Keratinocyte (primary cell): ENCODE measurements at regions not wholly inside any gene's neighbourhood (a gene's known extent, or its start where the extent isn't known, plus 50 kb on each side); places are given as distances from the start of the nearest gene placed in this dataset.

Experiments used
- EZH2 ChIP-seq: IDR thresholded peaks from one replicate; pipeline ENCODE4 v1.6.1; 2012; ENCODE audit warnings: inconsistent platforms, mild to moderate bottlenecking, low read length, moderate library complexity
- TF ChIP-seq, protein P1 (sequence below), 3 experiments: IDR thresholded peaks in 1 of 3; conservative IDR thresholded peaks in 1 of 3; optimal IDR thresholded peaks in 1 of 3; 2 replicates in 2 of 3; 3 replicates in 1 of 3; pipeline versions ENCODE3 to v1.5.1; 2011; ENCODE audit warnings: low read length in 3 of 3, mild to moderate bottlenecking in 3 of 3, moderate library complexity in 2 of 3, control low read depth in 1 of 3, inconsistent platforms in 1 of 3; ENCODE audit not compliant: insufficient read depth in 2 of 3; ENCODE audit errors: extremely low read depth in 1 of 3

DNA sequence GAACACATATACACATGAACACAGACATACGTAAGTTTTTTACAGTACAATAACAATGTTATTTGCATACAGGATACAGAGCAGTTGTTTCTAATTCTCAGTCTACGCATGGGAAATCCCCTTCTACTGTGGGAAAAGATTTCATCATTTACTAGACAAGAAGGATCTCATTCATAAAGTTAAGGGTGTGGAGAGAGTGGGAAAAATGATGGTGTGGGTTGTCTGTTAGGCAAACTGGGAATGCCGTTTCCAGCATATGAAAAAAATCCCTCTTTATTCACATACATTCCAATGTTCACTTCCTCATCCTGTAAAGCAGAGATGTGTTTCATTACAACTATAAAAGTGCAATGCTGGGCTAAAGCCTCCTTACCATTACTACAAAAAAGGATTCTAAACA, 120.9 kb downstream of the SINHCAF start:
- TF ChIP-seq, protein P1, sequence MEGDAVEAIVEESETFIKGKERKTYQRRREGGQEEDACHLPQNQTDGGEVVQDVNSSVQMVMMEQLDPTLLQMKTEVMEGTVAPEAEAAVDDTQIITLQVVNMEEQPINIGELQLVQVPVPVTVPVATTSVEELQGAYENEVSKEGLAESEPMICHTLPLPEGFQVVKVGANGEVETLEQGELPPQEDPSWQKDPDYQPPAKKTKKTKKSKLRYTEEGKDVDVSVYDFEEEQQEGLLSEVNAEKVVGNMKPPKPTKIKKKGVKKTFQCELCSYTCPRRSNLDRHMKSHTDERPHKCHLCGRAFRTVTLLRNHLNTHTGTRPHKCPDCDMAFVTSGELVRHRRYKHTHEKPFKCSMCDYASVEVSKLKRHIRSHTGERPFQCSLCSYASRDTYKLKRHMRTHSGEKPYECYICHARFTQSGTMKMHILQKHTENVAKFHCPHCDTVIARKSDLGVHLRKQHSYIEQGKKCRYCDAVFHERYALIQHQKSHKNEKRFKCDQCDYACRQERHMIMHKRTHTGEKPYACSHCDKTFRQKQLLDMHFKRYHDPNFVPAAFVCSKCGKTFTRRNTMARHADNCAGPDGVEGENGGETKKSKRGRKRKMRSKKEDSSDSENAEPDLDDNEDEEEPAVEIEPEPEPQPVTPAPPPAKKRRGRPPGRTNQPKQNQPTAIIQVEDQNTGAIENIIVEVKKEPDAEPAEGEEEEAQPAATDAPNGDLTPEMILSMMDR (optimal IDR thresholded peaks at IDR 0.05 in 1 of 3, IDR thresholded peaks at IDR 0.05 in 1 of 3, conservative IDR thresholded peaks at IDR 0.05 in 1 of 3; ENCODE audit: extremely low read depth in 1 of 3, insufficient read depth in 2 of 3, low read length in 3 of 3) = no peak
- TF ChIP-seq EZH2 = no peak
